Activated T-helper 17 cell treated with anti-CD3 and anti-CD28 coated beads, Interleukin-2, amount 50 U/mL, for 72 hours (primary cell): ENCODE measurements at regions not wholly inside any gene's neighbourhood (a gene's known extent, or its start where the extent isn't known, plus 50 kb on each side); places are given as distances from the start of the nearest gene placed in this dataset.
A peak's percentile ranks its signal among the peaks of the same experiment; 100 is the strongest.

Experiments
- ATAC-seq: fragments of 150-1000 bp; cut with Tn5 transposase; replicated peaks from 2 replicates; pipeline ENCODE4 v1.10.0; 2021; ENCODE audit warnings: mild to moderate bottlenecking, moderate library complexity
- H3K27ac Mint-ChIP-seq: one replicate; pipeline ENCODE4 v1.8.0; 2022; ENCODE audit warnings: mixed read lengths
- H3K27me3 Mint-ChIP-seq: one replicate; pipeline ENCODE4 v1.8.0; 2022; ENCODE audit warnings: mixed read lengths
- H3K36me3 Mint-ChIP-seq: one replicate; pipeline ENCODE4 v1.8.0; 2022; ENCODE audit warnings: low read depth, mild to moderate bottlenecking, mixed read lengths
- H3K4me1 Mint-ChIP-seq: one replicate; pipeline ENCODE4 v1.8.0; 2022; ENCODE audit warnings: mixed read lengths
- H3K4me3 Mint-ChIP-seq: one replicate; pipeline ENCODE4 v1.8.0; 2022; ENCODE audit warnings: mild to moderate bottlenecking, mixed read lengths
- H3K9me3 Mint-ChIP-seq: one replicate; pipeline ENCODE4 v1.8.0; 2022; ENCODE audit warnings: mixed read lengths

DNA sequence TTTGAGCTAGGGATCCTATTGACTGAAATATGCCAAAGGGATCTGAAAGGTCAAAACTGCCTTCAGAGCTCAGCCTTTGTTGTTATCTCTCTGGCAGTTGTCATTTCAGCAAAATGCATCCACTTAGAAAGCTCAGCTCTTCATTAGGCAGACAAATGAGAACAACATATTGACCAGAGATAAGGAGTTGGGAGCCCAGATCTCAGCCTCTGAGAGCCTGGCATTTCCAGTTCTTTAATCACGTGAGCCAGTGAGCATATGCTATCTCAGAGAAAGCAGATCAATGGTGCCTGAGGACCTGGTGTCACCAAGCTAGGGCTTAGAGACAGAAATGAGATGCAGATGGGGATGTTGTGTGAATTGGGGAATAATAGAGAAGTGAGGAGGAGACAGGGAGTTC, 101.1 kb downstream of the DAD1 start:
- Mint-ChIP-seq H3K4me1 (no peaks in the 10 kb centered on the region), H3K36me3 (peaks cover 98% of the 10 kb centered on the region), H3K27ac (peak overlapping the region; percentile 98), H3K9me3 (no peaks in the 10 kb centered on the region), H3K27me3 (no peaks in the 10 kb centered on the region), H3K4me3 (peak overlapping the region; percentile 85)
- ATAC-seq, result no peak

GRCh38 chr14:22487401-22487800, 101.6 kb downstream of the DAD1 start:
- H3K36me3 Mint-ChIP-seq, result peaks cover 96% of the 10 kb centered on the region
- no peaks in the 10 kb centered on the region for H3K27me3 Mint-ChIP-seq
- no peaks in the 10 kb centered on the region for H3K9me3 Mint-ChIP-seq
- H3K4me1 Mint-ChIP-seq, result no peaks in the 10 kb centered on the region
- H3K4me3 Mint-ChIP-seq, result peak overlapping the region; percentile 85
- no peak overlapping the region for H3K27ac Mint-ChIP-seq
- no peak for ATAC-seq

- Mint-ChIP-seq H3K4me1 (no peaks in the 10 kb centered on the region), H3K27me3 (no peaks in the 10 kb centered on the region), H3K4me3 (peak overlapping the region; percentile 85), H3K36me3 (peaks cover 93% of the 10 kb centered on the region), H3K27ac (peak overlapping the region; percentile 33), H3K9me3 (no peaks in the 10 kb centered on the region)
- no peak for ATAC-seq
Observed at GRCh38 chr14:22486675-22487074, 102.3 kb downstream of the DAD1 start.

- no peak for ATAC-seq
- H3K4me1 Mint-ChIP-seq, result no peaks in the 10 kb centered on the region
- H3K9me3 Mint-ChIP-seq, result no peaks in the 10 kb centered on the region
- H3K27me3 Mint-ChIP-seq, result no peaks in the 10 kb centered on the region
- H3K27ac Mint-ChIP-seq, result peak overlapping the region; percentile 28
- peaks cover 93% of the 10 kb centered on the region for H3K36me3 Mint-ChIP-seq
- H3K4me3 Mint-ChIP-seq, result peak overlapping the region; percentile 85
Observed at GRCh38 chr14:22485649-22486048, 103.4 kb downstream of the DAD1 start.

GRCh38 chr14:22485178-22485577, 103.8 kb downstream of the DAD1 start:
- peak overlapping the region; percentile 28 for H3K27ac Mint-ChIP-seq
- H3K9me3 Mint-ChIP-seq, result no peaks in the 10 kb centered on the region
- H3K27me3 Mint-ChIP-seq, result no peaks in the 10 kb centered on the region
- H3K36me3 Mint-ChIP-seq, result peaks cover 90% of the 10 kb centered on the region
- no peak for ATAC-seq
- peak overlapping the region; percentile 85 for H3K4me3 Mint-ChIP-seq
- H3K4me1 Mint-ChIP-seq, result no peaks in the 10 kb centered on the region

GRCh38 chr14:22484632-22485031, 104.4 kb downstream of the DAD1 start:
- Mint-ChIP-seq H3K27me3 (no peaks in the 10 kb centered on the region), H3K9me3 (no peaks in the 10 kb centered on the region), H3K27ac (no peak overlapping the region), H3K4me3 (peak overlapping the region; percentile 85), H3K4me1 (no peaks in the 10 kb centered on the region), H3K36me3 (peaks cover 88% of the 10 kb centered on the region)
- no peak for ATAC-seq

DNA sequence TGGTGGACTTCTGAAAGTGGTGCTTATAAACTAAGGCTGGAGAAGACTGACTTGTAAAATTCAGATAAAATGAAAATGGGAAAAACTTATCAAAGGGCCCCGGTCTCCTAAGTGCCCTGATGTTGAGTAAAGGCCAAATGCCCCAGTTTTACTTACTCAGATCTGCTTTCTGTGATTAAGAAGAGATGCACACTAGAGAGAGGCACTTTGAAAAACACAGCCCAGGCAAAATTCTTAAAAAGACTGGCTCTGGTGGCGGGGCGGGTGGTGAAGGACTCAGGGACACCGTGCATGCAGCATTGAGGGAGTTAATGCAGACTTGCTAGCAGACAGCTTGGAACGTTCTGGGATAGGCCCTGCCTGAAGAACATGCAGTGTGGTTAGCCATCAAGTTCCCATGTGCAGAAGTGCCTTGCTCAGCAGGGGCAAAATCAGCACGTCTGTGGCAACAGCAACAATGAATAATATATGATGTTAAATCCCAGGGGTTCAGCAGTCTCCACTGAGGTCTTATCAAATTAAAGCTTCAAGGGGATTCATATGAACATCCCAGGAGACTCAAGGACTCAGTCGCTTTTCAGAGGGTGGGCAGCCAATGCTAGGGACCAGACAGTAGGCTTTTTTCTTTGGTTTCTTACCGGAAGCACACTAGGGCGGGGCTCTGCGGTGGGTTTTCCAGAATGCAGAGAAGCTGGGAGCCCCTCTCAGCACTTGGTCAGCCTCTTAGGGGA, 105.0 kb downstream of the DAD1 start:
- peak; percentile 15 for ATAC-seq
- Mint-ChIP-seq H3K27ac (peak overlapping the region; percentile 63), H3K4me3 (peak overlapping the region; percentile 85), H3K9me3 (no peaks in the 10 kb centered on the region), H3K4me1 (no peaks in the 10 kb centered on the region), H3K27me3 (no peaks in the 10 kb centered on the region), H3K36me3 (peaks cover 85% of the 10 kb centered on the region)

GRCh38 chr14:22482782-22483553, 106.1 kb downstream of the DAD1 start:
- Mint-ChIP-seq H3K36me3 (peaks cover 75% of the 10 kb centered on the region), H3K27me3 (no peaks in the 10 kb centered on the region), H3K9me3 (no peaks in the 10 kb centered on the region), H3K4me1 (no peaks in the 10 kb centered on the region), H3K27ac (no peak overlapping the region), H3K4me3 (peak overlapping the region; percentile 85)
- ATAC-seq, result no peak

GRCh38 chr14:22482085-22482694, 106.8 kb downstream of the DAD1 start:
- no peak for ATAC-seq

DNA sequence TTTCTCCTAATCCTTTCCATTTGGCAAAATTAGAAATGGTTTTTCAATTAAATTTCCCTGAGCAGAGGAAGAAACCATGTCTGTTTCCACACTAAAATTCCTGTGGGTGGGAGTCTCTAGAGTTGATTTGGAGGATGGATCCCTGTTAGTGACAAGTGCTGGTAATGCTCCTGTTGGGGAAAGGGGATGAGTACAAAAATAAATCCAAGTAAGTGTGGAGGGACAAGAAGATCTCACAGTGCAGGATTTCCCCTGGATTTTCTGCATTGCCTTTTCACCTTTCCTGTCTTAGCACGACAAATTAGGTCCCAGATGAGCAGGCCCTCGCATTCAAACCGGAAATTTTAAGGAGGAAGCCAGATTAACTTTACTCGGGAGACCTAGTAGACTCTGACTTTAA, 107.5 kb downstream of the DAD1 start:
- Mint-ChIP-seq H3K27me3 (no peaks in the 10 kb centered on the region), H3K4me3 (peak overlapping the region; percentile 85), H3K4me1 (no peaks in the 10 kb centered on the region), H3K27ac (no peak overlapping the region), H3K36me3 (peaks cover 60% of the 10 kb centered on the region), H3K9me3 (no peaks in the 10 kb centered on the region)
- no peak for ATAC-seq

More at GRCh38 chr14:22482085-22482694, 106.8 kb downstream of the DAD1 start:
- Mint-ChIP-seq H3K27me3 (no peaks in the 10 kb centered on the region), H3K9me3 (no peaks in the 10 kb centered on the region), H3K4me3 (peak overlapping the region; percentile 85), H3K36me3 (peaks cover 67% of the 10 kb centered on the region), H3K27ac (no peak overlapping the region), H3K4me1 (no peaks in the 10 kb centered on the region)

DNA sequence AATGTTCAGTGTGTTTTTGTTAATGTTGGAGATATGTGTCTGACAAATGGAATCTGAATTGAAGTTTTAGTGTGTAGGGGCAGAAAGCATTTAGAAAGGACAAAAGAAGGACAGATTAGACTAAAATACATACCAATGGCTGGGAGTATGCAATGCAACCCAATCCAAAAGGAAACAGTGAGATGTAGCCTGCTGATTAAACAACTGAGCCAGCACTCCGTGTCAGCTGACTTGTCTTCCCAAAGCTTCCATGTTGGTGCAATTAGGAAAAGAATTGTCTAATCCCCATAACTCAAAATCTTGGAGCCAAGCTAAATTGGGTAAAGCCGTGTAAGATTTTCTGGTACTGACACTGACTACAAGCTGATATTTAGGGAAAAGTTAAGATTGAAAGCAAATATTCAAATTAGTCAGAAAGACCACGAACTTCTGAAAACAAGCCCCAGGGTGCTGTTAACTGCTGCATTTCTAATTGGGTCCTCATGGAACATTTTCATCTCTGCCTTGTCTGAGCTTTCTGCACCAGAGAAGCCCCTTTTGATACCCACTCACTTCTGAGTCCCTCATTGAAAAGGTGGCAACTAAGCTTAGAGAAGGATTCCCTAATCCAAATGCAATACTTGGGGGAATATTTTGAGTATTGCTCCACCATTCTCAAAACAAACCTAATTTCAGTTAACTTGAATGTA, 109.1 kb downstream of the DAD1 start:
- ATAC-seq, result no peak
- H3K27ac Mint-ChIP-seq, result no peak overlapping the region
- no peaks in the 10 kb centered on the region for H3K27me3 Mint-ChIP-seq
- peak overlapping the region; percentile 85 for H3K4me3 Mint-ChIP-seq
- H3K36me3 Mint-ChIP-seq, result peaks cover 46% of the 10 kb centered on the region
- H3K9me3 Mint-ChIP-seq, result no peaks in the 10 kb centered on the region
- H3K4me1 Mint-ChIP-seq, result no peaks in the 10 kb centered on the region

- H3K4me3 Mint-ChIP-seq, result peak overlapping the region; percentile 85
- H3K27me3 Mint-ChIP-seq, result no peaks in the 10 kb centered on the region
- H3K4me1 Mint-ChIP-seq, result no peaks in the 10 kb centered on the region
- no peaks in the 10 kb centered on the region for H3K9me3 Mint-ChIP-seq
- no peak overlapping the region for H3K27ac Mint-ChIP-seq
- no peak for ATAC-seq
- H3K36me3 Mint-ChIP-seq, result peaks cover 38% of the 10 kb centered on the region
Observed at GRCh38 chr14:22479132-22479531, 109.9 kb downstream of the DAD1 start.

DNA sequence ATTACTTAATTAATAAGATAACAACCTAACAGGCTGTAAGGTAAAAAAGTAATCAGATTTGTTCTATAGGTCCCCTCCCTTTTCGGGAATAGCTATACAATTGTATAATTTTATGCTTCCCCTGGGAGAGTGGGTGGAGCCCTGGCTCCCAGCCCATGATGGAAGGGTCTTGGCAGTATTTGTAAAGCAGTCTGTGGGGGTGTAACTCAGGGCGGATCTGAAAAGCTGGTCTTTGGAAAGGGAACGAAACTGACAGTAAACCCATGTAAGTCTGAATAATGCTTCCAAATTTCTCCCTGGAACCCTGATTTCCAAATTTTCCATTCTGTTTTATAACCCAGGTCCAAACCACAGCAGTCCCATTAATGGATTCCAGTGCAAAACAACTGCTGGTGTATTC, 110.4 kb downstream of the DAD1 start:
- Mint-ChIP-seq H3K27ac (no peak overlapping the region), H3K4me1 (no peaks in the 10 kb centered on the region), H3K36me3 (peaks cover 33% of the 10 kb centered on the region), H3K9me3 (no peaks in the 10 kb centered on the region), H3K27me3 (no peaks in the 10 kb centered on the region), H3K4me3 (peak overlapping the region; percentile 85)
- no peak for ATAC-seq

GRCh38 chr14:22478247-22478646, 110.8 kb downstream of the DAD1 start:
- no peak overlapping the region for H3K4me3 Mint-ChIP-seq
- peaks cover 29% of the 10 kb centered on the region for H3K36me3 Mint-ChIP-seq
- no peaks in the 10 kb centered on the region for H3K4me1 Mint-ChIP-seq
- H3K27ac Mint-ChIP-seq, result no peak overlapping the region
- no peaks in the 10 kb centered on the region for H3K27me3 Mint-ChIP-seq
- no peak for ATAC-seq
- no peaks in the 10 kb centered on the region for H3K9me3 Mint-ChIP-seq
